ENCODE measurements at regions not wholly inside any gene's neighbourhood (a gene's known extent, or its start where the extent isn't known, plus 50 kb on each side); places are given as distances from the start of the nearest gene placed in this dataset.

GRCh38 chr6:40695114-40695513, 108.0 kb upstream of the LRFN2 start:
- no peak for TF ChIP-seq EZH2phosphoT487 (conservative IDR thresholded peaks at IDR 0.05; ENCODE audit: low read length)
- TF ChIP-seq CTCF (IDR thresholded peaks at IDR 0.05; ENCODE audit: insufficient read depth, low read length, poor library complexity, severe bottlenecking) = no peak
